GM12891 (cell line): ENCODE measurements at regions not wholly inside any gene's neighbourhood (a gene's known extent, or its start where the extent isn't known, plus 50 kb on each side); places are given as distances from the start of the nearest gene placed in this dataset.
"Not testable (repeated sequence)": the region's sequence is repeated elsewhere in the genome, so short reads cannot be mapped to it uniquely, and the experiment has no call there.

Experiments used
- DNase-seq: peaks from one replicate; pipeline ENCODE4 v3.0.0; 2011; ENCODE audit warnings: low spot score; ENCODE audit not compliant: insufficient read length
- FAIRE-seq: peaks from 2 replicates; lab custom pipeline; 2011; peaks lifted over from hg19 to GRCh38; lab: Jason Lieb, UNC
- PAX5 ChIP-seq: IDR thresholded peaks from 2 replicates; pipeline ENCODE4 v1.6.1; 2011; ENCODE audit warnings: low read length, moderate library complexity, mild to moderate bottlenecking; ENCODE audit not compliant: insufficient read depth, severe bottlenecking
- POLR2A ChIP-seq: IDR thresholded peaks from 2 replicates; pipeline ENCODE4 v1.6.1; 2011; ENCODE audit warnings: low read depth, low read length, control low read depth
- POLR2AphosphoS5 ChIP-seq: IDR thresholded peaks from 2 replicates; pipeline ENCODE4 v1.6.1; 2011; ENCODE audit warnings: low read depth, low read length, control low read depth
- POU2F2 ChIP-seq: IDR thresholded peaks from 2 replicates; pipeline ENCODE4 v1.6.1; 2011; ENCODE audit warnings: low read depth, mild to moderate bottlenecking, control low read depth, low read length, moderate library complexity
- SPI1 ChIP-seq: IDR thresholded peaks from 2 replicates; pipeline ENCODE4 v1.6.1; 2011; ENCODE audit warnings: low read depth, low read length, control low read depth
- TAF1 ChIP-seq: IDR thresholded peaks from 2 replicates; pipeline ENCODE4 v1.6.1; 2011; ENCODE audit warnings: low read depth, low read length, control low read depth

GRCh38 chr7:56697058-56697457 lies 435.2 kb downstream of the ZNF479 start:
- FAIRE-seq, result not testable (repeated sequence)

GRCh38 chr7:56686276-56686859 lies 445.9 kb downstream of the ZNF479 start:
- DNase-seq (no peak), FAIRE-seq (no peak)
- no peak for TF ChIP-seq PAX5
- TF ChIP-seq POLR2AphosphoS5, result no peak
- TF ChIP-seq SPI1, result no peak
- no peak for TF ChIP-seq POLR2A
- TF ChIP-seq TAF1, result no peak
- no peak for TF ChIP-seq POU2F2

More at GRCh38 chr7:56697058-56697457, 435.2 kb downstream of the ZNF479 start:
- not testable (repeated sequence) for DNase-seq

GRCh38 chr7:56639173-56639746 lies 493.0 kb downstream of the ZNF479 start:
- TF ChIP-seq POLR2AphosphoS5 (no peak), PAX5 (no peak), POU2F2 (no peak)
- no peak for FAIRE-seq
- DNase-seq, result no peak

GRCh38 chr7:56609852-56610355 lies 493.7 kb upstream of the NUPR2 start:
- DNase-seq (no peak), FAIRE-seq (no peak)
- TF ChIP-seq POLR2AphosphoS5 (no peak), TAF1 (no peak), POLR2A (no peak), POU2F2 (no peak), PAX5 (no peak), SPI1 (no peak)

DNA sequence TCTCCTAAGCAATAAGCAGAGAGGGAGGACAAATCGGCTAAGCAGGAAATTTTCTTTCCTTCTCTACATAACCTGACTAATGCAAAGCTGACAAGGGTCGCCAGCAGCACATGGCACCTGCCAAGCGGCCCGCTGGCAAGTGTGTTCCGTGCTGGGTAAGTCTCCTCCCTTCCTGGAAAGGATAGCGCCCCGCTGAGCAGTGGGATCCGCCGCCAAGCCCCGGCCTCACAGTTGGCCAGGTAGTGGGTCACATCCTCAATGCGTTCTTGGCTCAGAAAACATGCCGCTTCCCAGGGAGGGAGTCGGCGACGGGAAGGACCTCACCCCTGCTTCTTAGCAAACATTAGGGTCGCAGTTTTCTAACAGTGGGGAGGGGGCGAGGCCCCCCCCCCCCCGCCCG lies 488.9 kb upstream of the NUPR2 start:
- no peak for FAIRE-seq

DNA sequence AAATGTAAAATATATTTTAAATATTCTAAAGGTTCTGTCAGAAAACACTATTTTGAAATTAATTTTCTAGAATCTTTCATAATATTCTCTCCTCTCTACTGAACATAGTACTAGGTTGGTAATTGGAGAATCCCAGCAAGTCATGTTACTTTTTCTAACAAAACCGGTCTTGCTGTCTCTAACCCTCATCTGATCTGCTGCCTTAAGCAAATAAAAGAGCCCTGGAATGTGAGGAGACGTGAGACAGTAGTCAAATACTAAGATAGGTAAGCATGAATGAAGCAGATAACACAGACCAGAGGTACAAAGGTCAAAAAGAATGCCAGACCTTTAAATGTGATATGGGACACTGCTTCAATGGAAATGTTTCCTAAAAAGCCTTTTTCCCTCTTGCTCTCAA lies 462.4 kb upstream of the NUPR2 start:
- TF ChIP-seq SPI1, result no peak
- TF ChIP-seq PAX5, result no peak
- TF ChIP-seq TAF1, result no peak
- TF ChIP-seq POLR2A, result no peak
- TF ChIP-seq POLR2AphosphoS5, result no peak
- TF ChIP-seq POU2F2, result no peak
- DNase-seq (no peak), FAIRE-seq (no peak)

More for the DNA sequence above, 488.9 kb upstream of the NUPR2 start:
- no peak for DNase-seq
- TF ChIP-seq POLR2AphosphoS5 (no peak), POU2F2 (no peak), TAF1 (no peak), PAX5 (no peak)

- FAIRE-seq (no peak), DNase-seq (no peak)
- TF ChIP-seq TAF1 (no peak), POLR2A (no peak), POLR2AphosphoS5 (no peak), SPI1 (no peak), POU2F2 (no peak), PAX5 (no peak)
Observed at GRCh38 chr7:56570968-56571367, 454.8 kb upstream of the NUPR2 start.

GRCh38 chr7:56538541-56539429 lies 422.6 kb upstream of the NUPR2 start:
- FAIRE-seq, result no peak
- TF ChIP-seq SPI1 (no peak), POLR2AphosphoS5 (no peak)
- no peak for DNase-seq

DNA sequence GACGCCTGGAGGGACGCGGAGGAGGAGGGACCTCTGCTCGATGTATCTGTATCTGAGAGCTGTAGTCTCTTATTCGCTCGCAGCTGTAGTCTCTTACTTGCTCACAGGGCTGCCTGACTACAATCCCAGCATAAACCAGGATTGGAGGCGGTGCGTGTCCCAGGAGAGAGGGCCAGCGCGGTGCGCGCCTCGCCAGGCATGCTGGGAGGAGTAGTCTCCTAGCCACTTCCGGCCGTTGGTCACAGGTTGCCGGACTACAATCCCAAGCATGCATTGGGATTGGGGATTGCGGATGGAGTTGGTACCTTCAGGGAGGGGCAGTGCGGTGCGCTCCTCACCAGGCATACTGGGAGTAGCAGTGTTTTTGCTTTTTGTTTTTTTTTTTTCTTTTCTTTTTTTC lies 421.7 kb upstream of the NUPR2 start:
- FAIRE-seq, result no peak
- DNase-seq, result no peak
- TF ChIP-seq POU2F2, result no peak
- TF ChIP-seq POLR2A, result no peak
- TF ChIP-seq SPI1, result no peak
- no peak for TF ChIP-seq POLR2AphosphoS5
- no peak for TF ChIP-seq TAF1
- TF ChIP-seq PAX5, result no peak
